HG03045 (cell line): ENCODE measurements at regions not wholly inside any gene's neighbourhood (a gene's known extent, or its start where the extent isn't known, plus 50 kb on each side); places are given as distances from the start of the nearest gene placed in this dataset.
"Not testable (repeated sequence)": the region's sequence is repeated elsewhere in the genome, so short reads cannot be mapped to it uniquely, and the experiment has no call there.

ENCODE experiments used
- ATAC-seq: cut with Tn5 transposase; IDR thresholded peaks from one replicate; pipeline ENCODE4 v1.9.1; 2021; ENCODE audit warnings: mild to moderate bottlenecking, moderate library complexity; ENCODE audit not compliant: unreplicated experiment

DNA sequence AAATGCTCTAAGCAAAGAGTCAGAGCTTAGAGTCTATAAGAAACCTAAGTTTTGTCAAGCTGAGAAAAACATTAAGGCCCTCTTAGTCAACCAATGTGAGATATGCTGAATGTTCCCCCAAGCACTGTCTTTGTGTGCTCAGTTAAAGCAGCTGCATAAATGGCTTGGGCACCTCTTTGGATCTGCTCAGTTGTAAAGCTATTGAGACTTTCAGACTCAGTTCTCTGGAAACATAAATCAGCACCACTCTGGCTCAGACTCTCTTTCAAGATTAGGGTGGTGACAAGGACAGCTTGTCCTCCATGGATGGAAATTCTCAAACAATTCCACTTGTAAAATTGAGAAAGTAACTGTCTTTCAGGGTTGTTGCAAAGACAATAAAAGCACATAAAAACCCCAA, 807.9 kb downstream of the PRELID2 start:
- no peak for ATAC-seq

DNA sequence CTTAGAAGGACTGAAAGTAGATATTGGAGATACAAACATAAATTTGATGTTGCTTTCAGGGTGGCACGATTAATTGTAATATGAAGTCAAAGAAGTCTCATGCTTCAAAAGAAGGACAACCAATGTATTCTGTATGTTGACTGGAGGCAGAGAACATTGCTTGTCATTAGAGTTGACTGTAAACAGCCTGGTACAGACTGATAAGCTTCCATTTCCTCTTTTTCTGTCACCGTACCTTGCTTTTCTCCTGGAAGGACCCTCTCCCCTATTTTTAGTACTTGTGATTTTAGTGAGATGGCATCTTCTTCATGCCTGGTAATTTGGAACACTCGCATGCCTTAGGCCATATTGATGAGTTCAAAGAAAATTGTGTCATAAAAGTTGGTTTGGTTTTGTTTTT, 809.4 kb downstream of the PRELID2 start:
- ATAC-seq, result no peak

DNA sequence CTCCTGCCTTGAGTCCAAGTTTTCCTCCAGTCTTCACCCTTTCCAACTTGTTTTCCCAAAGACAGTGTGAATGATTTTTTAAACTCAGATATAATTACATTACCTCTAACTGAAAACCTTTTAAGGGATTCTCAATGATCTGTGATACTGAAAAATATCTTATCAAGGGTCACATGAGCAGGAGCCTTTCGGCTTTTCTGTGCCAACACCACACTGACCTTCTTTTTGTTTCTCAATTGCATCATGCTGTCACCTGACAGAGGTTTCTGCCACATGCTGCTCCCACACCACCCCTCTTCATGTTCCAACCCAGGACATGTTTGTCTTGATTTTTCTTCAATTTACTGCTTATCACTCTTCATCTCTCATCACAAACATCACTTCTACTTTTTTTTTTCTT, 820.0 kb downstream of the PRELID2 start:
- no peak for ATAC-seq

- no peak for ATAC-seq
These were observed 821.0 kb downstream of the PRELID2 start for GRCh38 chr5:145014109-145014508.

DNA sequence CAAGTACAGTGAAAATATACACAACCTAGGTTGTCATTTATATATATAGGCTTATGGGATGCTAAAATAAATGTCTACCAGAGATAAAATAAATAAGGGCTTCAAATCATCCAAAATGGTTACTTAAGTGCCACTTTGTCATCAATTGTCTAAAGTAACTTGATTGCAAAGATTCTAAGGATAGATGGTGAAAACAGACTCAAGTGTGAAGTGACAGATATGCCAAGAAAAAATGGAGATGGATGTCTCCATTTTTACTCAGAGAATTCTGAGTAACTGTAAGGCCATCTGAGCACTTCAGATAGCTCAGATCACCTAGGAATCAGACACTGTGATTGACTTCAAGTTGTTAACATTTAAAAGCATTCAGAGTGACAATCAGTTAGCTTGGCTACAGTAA, 824.3 kb downstream of the PRELID2 start:
- ATAC-seq, result no peak

DNA sequence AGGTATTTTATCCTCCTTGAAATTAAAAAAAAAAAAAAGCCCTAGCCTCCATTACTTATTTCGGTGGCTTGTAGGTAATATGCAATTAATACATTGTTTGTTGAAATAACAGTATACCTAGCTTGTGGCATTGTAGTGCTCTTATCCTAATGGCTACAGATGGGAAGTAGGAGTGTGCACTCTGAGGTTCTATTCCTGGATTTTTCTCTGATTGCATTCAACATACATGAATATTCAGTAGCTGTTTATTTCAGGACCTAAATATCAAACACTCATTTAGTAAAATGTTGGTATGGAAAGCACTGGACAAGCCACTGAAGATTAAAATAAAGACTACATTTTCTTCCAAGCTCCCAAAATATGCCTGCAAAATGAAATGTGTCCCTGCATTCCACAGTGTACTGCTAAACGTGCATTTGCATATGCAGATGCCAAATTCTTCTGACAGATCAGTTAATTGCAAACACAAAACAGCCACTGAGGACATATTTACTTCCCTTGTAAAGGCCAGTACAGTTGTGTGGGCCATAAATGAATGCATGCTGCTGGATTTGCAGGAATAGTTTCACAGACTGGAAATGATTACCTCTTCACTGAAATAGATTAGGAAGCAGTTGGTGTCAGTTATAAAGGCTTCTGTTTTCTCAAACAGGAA, 826.1 kb downstream of the PRELID2 start:
- no peak for ATAC-seq

DNA sequence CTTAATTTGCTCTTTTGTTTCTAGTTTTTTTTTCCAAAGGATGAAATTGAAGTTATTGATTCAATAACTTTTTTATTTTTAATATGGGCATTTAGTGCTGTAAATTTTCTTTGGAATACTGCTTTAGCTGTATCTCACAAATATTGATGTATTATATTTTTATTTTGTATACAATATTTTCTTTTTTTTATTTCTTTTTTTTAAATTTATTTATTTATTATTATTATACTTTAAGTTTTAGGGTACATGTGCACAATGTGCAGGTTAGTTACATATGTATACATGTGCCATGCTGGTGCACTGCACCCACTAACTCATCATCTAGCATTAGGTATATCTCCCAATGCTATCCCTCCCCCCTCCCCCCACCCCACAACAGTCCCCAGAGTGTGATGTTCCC, 823.7 kb downstream of the KCTD16 start:
- not testable (repeated sequence) for ATAC-seq

DNA sequence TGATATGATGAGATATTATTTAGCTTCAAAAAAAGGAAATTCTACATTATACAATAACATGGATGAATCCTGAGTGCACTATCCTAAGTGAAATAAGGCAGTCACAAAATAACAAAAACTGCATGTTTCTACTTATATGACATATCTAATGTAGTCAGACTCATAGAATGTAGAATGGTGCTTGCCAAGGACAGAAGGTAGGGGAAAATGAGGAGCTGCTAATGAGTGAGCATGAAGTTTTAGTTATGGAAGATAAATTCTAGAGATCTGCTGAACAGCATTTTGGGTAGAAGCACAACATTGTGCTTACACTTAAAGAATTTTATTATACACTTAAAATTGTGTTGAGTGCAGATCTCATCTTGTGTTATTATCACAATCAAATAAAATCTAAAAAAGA, 812.4 kb downstream of the KCTD16 start:
- ATAC-seq, result no peak

- no peak for ATAC-seq
These were observed 809.0 kb downstream of the KCTD16 start for GRCh38 chr5:144979516-144980264.

DNA sequence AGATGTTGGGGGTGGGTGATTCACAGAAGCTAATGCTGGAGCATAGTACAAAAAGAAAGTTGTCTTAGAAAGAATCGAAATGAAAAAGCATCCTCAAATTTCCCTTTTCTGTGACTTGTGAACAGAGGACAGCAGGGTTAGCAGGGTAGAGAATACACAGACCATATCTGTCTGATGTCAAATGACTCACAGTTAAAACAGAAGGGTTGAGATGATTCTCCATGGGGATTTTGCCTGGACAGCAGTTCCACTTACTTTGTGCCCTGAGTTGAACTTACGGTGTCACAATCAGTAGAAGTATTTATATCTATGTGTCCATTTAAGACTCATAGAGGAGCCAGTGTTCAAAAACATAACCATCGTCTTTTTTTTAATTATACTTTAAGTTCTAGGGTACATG, 801.6 kb downstream of the KCTD16 start:
- ATAC-seq, result no peak

- ATAC-seq, result no peak
These were observed 800.6 kb downstream of the KCTD16 start for GRCh38 chr5:144971108-144971850.

- no peak for ATAC-seq
These were observed 789.6 kb downstream of the KCTD16 start for GRCh38 chr5:144960296-144960695.

DNA sequence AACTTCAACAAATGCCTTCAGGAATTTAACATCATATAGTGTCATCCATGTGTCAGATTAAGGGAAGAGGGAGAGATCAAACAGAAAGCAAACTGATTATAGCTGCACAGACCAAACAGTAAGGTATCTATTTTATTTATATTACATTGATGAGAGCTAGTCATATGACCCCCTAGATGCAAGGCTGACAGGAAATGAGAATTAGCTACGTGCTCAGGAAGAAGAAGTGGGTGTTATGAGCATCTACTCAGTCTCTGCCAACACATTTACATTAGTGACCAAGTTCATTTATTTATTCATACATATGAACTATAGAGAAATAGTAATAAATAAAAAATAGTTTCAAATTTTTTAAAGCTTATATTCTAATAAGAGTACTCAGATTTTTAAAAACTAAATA, 787.3 kb downstream of the KCTD16 start:
- ATAC-seq, result no peak

DNA sequence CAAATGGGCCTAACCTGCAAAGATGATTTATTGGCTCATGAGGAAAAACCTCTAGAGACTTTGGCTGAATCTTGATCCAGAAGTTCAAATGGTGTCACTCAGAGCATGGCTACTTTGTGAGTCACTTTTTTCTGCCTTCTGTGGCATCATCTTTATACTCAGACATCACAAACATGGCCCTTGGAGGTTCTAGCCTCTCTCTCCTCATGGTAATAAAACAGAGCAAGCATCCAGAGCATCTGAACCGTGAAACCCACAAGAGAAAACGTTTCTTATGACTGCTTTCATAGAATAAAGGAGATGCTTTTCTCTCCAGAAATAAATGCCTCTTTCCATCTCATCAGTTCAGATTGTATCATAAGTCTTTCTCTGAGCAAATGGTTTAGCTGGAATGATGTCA, 780.3 kb downstream of the KCTD16 start:
- no peak for ATAC-seq

- ATAC-seq, result no peak
These were observed 776.4 kb downstream of the KCTD16 start for GRCh38 chr5:144947023-144947422.

GRCh38 chr5:144945503-144945902, 774.8 kb downstream of the KCTD16 start:
- ATAC-seq, result no peak

DNA sequence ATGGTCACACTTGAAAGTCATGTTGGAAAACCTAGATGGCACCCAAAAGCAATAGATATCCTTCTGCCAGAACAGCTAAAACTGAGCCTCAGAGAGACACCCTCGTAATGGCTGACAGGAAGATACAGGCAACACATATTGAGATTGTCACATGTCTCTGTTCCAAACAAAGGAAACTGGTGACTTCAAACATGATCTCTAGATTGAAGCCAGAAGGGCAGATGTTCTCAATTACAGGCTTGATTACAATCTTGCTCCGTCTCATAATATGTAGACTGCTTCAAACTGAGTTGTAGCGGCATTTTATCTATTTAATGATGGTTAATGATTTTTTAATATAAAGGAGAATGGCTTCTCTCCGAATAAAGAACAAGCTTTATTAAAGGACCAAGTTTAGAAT, 774.3 kb downstream of the KCTD16 start:
- no peak for ATAC-seq

- ATAC-seq, result no peak
These were observed 770.3 kb downstream of the KCTD16 start for GRCh38 chr5:144941004-144941403.

DNA sequence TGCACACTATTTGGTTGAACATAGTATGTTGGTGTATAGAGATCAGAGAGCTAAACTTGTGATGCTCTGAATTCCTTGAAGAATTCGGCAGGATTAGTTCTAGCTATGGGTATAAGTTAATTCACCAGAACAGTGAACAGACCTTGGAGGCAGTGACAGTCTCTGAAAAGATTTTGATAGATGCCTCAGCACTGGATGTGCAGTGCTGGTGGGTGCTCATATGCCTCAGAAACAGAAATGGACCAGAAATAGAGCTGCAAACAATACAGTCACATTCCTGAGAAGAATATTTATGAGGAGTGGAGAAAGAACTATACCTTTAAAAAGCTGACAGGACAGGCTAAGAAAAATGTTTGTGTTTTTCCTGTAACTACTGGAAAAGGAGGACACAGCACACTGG, 747.7 kb downstream of the KCTD16 start:
- no peak for ATAC-seq

DNA sequence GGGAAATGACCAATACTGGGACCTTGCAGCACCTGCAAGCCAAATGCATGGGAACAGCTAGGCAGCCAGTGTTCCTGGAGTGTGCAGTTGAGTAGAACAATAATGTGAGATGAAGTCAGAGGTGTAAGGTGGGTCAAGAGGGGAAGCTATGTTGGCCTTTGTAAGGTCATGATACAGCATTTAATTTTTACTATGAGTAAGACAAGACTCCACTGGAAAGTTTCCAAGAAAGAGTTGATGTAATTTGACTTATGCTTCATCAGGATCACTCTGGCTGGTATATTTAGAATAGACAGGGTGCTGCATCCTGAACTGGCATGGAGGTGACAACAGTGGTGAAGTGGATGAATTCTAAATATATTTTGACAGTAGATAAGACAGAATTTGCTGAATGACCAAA, 744.8 kb downstream of the KCTD16 start:
- no peak for ATAC-seq

DNA sequence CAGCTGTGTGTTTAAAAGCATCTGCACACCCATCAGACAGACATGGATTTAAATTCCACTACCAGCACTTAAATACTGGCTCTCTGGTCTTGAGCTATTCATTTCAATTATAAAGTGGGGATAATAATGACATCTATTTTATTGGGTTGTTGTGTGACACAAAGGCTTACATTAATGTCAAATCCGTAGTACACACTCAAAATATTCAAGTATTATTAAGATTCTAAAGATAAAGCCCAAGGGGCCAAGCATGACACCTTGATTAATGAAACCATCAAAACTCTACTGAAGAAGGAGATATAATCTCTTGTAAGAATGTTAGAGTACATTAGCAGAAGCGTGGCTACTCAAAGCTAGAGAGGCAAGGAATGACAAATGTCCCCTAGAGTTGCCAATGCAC, 743.0 kb downstream of the KCTD16 start:
- ATAC-seq, result no peak

GRCh38 chr5:144896473-144896872, 725.8 kb downstream of the KCTD16 start:
- no peak for ATAC-seq
